ENCODE measurements at regions not wholly inside any gene's neighbourhood (a gene's known extent, or its start where the extent isn't known, plus 50 kb on each side); places are given as distances from the start of the nearest gene placed in this dataset.

DNA sequence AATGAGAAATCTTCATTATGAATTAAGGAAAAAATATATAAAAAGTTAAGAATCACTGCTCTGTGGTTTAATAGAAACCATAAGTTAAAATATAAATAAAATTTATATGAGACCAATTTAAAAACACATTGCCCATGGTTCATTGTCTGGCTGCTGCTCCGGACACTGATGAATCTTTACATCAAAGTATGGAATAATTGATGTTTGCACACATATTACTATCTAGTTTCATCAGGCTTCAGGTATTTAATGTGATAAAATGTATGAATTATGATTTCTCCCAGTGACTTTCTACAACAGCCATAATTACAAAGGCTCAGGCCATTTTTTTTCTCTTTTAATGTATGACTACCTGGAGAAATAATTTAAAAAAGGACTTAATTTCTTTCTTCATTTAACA, 599.1 kb upstream of the PRMT6 start:
- Histone ChIP-seq H3K18ac (ENCODE audit: low read length) (no peak overlapping the region), H3K9me3 (ENCODE audit: insufficient read depth, low read depth, low read length) (no peaks in the 10 kb centered on the region), H3K27me3 (ENCODE audit: insufficient read depth, low read length) (no peaks in the 10 kb centered on the region), H3K14ac (ENCODE audit: low read length) (no peak overlapping the region), H3K4me2 (ENCODE audit: low read length) (no peak overlapping the region), H4K91ac (ENCODE audit: low read depth, low read length) (no peak overlapping the region), H2AFZ (ENCODE audit: insufficient read depth, low read length, poor library complexity) (no peak overlapping the region), H4K12ac (ENCODE audit: low read depth, low read length) (no peak overlapping the region), H3K4me1 (ENCODE audit: control insufficient read depth in 1 of 2, insufficient read depth in 2 of 2, low read length in 2 of 2) (no peaks in the 10 kb centered on the region), H3K79me2 (ENCODE audit: control insufficient read depth, insufficient read depth, low read length, poor library complexity) (no peaks in the 10 kb centered on the region), H4K8ac (ENCODE audit: low read depth, low read length) (no peak overlapping the region), H3K23ac (ENCODE audit: low read length) (no peak overlapping the region), H2AK5ac (ENCODE audit: low read length) (no peak overlapping the region), H3K9ac (ENCODE audit: low read length) (no peak overlapping the region), H3K4me3 (ENCODE audit: low read depth, low read length) (no peak overlapping the region), H3K36me3 (ENCODE audit: control insufficient read depth in 1 of 2, insufficient read depth in 2 of 2, low read length in 2 of 2) (no peaks in the 10 kb centered on the region), H3K4ac (ENCODE audit: low read depth, low read length) (no peak overlapping the region), H2BK5ac (ENCODE audit: low read depth, low read length, poor library complexity) (no peak overlapping the region), H2BK12ac (ENCODE audit: low read length) (no peak overlapping the region), H2BK120ac (ENCODE audit: insufficient read depth, low read length, poor library complexity) (no peak overlapping the region), H3K79me1 (ENCODE audit: low read length) (no peaks in the 10 kb centered on the region), H3K27ac (ENCODE audit: low read depth, low read length) (no peak overlapping the region)
- no peak for DNase-seq
- no CpG with 5 or more reads among the region's 1 CpG for WGBS (ENCODE audit: extremely low coverage, insufficient coverage, insufficient read length)

DNA sequence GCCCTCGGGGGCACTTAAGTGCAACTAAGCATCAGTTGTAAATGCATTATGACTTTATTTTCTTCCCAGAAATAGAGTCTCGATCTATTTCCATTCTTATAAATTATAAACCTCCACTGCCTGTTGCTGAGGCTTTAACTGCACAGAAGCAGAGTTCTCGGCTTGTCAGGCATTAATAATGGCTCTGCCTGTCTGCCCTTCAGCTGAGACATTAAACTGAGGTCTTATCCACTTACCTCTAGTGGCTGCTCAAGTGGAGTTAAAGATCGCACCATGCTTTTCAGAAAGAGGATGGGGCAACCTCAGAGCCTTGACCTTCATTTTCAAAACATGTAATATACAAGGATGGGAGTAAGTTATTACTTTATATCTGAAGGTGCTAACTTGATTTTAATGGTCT, 597.6 kb upstream of the PRMT6 start:
- no peak overlapping the region for H2AK5ac ChIP-seq (ENCODE audit: low read length)
- H2BK120ac ChIP-seq (ENCODE audit: insufficient read depth, low read length, poor library complexity): no peak overlapping the region
- H4K8ac ChIP-seq (ENCODE audit: low read depth, low read length): no peak overlapping the region
- no peaks in the 10 kb centered on the region for H3K79me1 ChIP-seq (ENCODE audit: low read length)
- H3K4me2 ChIP-seq (ENCODE audit: low read length): no peak overlapping the region
- H3K18ac ChIP-seq (ENCODE audit: low read length): no peak overlapping the region
- H2BK5ac ChIP-seq (ENCODE audit: low read depth, low read length, poor library complexity): no peak overlapping the region
- H2BK12ac ChIP-seq (ENCODE audit: low read length): no peak overlapping the region
- H3K9ac ChIP-seq (ENCODE audit: low read length): no peak overlapping the region
- no peak overlapping the region for H3K23ac ChIP-seq (ENCODE audit: low read length)
- H3K27ac ChIP-seq (ENCODE audit: low read depth, low read length): no peak overlapping the region
- H3K4me1 ChIP-seq (ENCODE audit: control insufficient read depth in 1 of 2, insufficient read depth in 2 of 2, low read length in 2 of 2): no peaks in the 10 kb centered on the region
- H2AFZ ChIP-seq (ENCODE audit: insufficient read depth, low read length, poor library complexity): no peak overlapping the region
- no peak overlapping the region for H4K12ac ChIP-seq (ENCODE audit: low read depth, low read length)
- DNase-seq: no peak
- no CpG with 5 or more reads among the region's 4 CpGs for WGBS (ENCODE audit: extremely low coverage, insufficient coverage, insufficient read length)
- H3K9me3 ChIP-seq (ENCODE audit: insufficient read depth, low read depth, low read length): no peaks in the 10 kb centered on the region
- H3K4ac ChIP-seq (ENCODE audit: low read depth, low read length): no peak overlapping the region
- no peak overlapping the region for H3K14ac ChIP-seq (ENCODE audit: low read length)
- no peak overlapping the region for H3K4me3 ChIP-seq (ENCODE audit: low read depth, low read length)
- H4K91ac ChIP-seq (ENCODE audit: low read depth, low read length): no peak overlapping the region
- H3K27me3 ChIP-seq (ENCODE audit: insufficient read depth, low read length): no peaks in the 10 kb centered on the region
- no peaks in the 10 kb centered on the region for H3K79me2 ChIP-seq (ENCODE audit: control insufficient read depth, insufficient read depth, low read length, poor library complexity)
- H3K36me3 ChIP-seq (ENCODE audit: control insufficient read depth in 1 of 2, insufficient read depth in 2 of 2, low read length in 2 of 2): no peaks in the 10 kb centered on the region

DNA sequence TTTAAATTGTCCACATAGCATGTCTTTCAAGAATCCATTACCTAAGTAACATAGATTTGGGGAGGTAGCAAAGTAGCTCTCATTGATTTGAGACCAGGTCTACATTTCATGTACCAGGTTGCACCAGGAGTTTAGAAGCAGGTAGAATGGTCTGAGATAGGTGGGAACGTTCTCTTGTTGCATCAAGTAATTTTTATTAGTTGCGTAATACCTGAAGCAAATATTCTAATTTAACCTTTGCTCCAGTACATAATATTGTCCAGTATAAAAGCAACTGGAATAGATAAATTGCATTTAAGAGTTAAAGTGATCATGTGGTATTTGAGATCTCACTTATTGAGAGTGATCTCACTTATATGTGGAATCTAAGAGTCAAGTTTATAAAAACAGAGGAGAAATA, 597.1 kb upstream of the PRMT6 start:
- H3K9ac ChIP-seq (ENCODE audit: low read length): no peak overlapping the region
- WGBS (ENCODE audit: extremely low coverage, insufficient coverage, insufficient read length): no CpG with 5 or more reads among the region's 2 CpGs
- no peak overlapping the region for H3K4ac ChIP-seq (ENCODE audit: low read depth, low read length)
- H3K79me2 ChIP-seq (ENCODE audit: control insufficient read depth, insufficient read depth, low read length, poor library complexity): no peaks in the 10 kb centered on the region
- no peak overlapping the region for H3K4me2 ChIP-seq (ENCODE audit: low read length)
- H3K27ac ChIP-seq (ENCODE audit: low read depth, low read length): no peak overlapping the region
- no peaks in the 10 kb centered on the region for H3K27me3 ChIP-seq (ENCODE audit: insufficient read depth, low read length)
- no peaks in the 10 kb centered on the region for H3K9me3 ChIP-seq (ENCODE audit: insufficient read depth, low read depth, low read length)
- H2BK12ac ChIP-seq (ENCODE audit: low read length): no peak overlapping the region
- no peak overlapping the region for H3K23ac ChIP-seq (ENCODE audit: low read length)
- no peak overlapping the region for H4K8ac ChIP-seq (ENCODE audit: low read depth, low read length)
- H3K4me3 ChIP-seq (ENCODE audit: low read depth, low read length): no peak overlapping the region
- no peak overlapping the region for H3K18ac ChIP-seq (ENCODE audit: low read length)
- H2BK5ac ChIP-seq (ENCODE audit: low read depth, low read length, poor library complexity): no peak overlapping the region
- no peak overlapping the region for H4K12ac ChIP-seq (ENCODE audit: low read depth, low read length)
- H2AFZ ChIP-seq (ENCODE audit: insufficient read depth, low read length, poor library complexity): no peak overlapping the region
- H3K4me1 ChIP-seq (ENCODE audit: control insufficient read depth in 1 of 2, insufficient read depth in 2 of 2, low read length in 2 of 2): no peaks in the 10 kb centered on the region
- no peak overlapping the region for H3K14ac ChIP-seq (ENCODE audit: low read length)
- no peaks in the 10 kb centered on the region for H3K79me1 ChIP-seq (ENCODE audit: low read length)
- no peak overlapping the region for H2BK120ac ChIP-seq (ENCODE audit: insufficient read depth, low read length, poor library complexity)
- H3K36me3 ChIP-seq (ENCODE audit: control insufficient read depth in 1 of 2, insufficient read depth in 2 of 2, low read length in 2 of 2): no peaks in the 10 kb centered on the region
- DNase-seq: no peak
- no peak overlapping the region for H4K91ac ChIP-seq (ENCODE audit: low read depth, low read length)
- H2AK5ac ChIP-seq (ENCODE audit: low read length): no peak overlapping the region

DNA sequence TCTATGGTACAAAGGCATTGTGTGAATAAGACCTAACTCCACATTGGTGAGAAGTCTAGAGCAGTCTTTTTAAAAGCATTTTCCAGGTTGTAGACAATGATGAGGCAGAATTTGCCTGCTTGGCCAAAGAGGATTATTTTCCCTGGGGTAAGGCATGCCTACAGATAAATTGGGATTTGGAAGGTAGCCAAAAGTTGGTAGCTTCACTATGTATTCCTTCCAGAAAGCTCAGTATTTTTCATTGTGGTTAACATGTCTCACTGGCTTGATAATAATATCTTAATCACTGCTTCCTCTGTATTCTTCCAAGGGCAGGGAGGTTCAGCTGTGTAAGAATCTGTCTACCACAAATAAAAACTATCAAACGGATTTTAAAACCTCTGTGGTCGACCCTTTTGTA, 590.8 kb upstream of the PRMT6 start:
- no peaks in the 10 kb centered on the region for H3K79me2 ChIP-seq (ENCODE audit: control insufficient read depth, insufficient read depth, low read length, poor library complexity)
- no CpG with 5 or more reads among the region's 2 CpGs for WGBS (ENCODE audit: extremely low coverage, insufficient coverage, insufficient read length)

More for the DNA sequence above, 590.8 kb upstream of the PRMT6 start:
- H3K4me1 ChIP-seq (ENCODE audit: control insufficient read depth in 1 of 2, insufficient read depth in 2 of 2, low read length in 2 of 2): no peaks in the 10 kb centered on the region
- H2BK120ac ChIP-seq (ENCODE audit: insufficient read depth, low read length, poor library complexity): no peak overlapping the region
- no peak overlapping the region for H4K12ac ChIP-seq (ENCODE audit: low read depth, low read length)
- no peak overlapping the region for H2BK5ac ChIP-seq (ENCODE audit: low read depth, low read length, poor library complexity)
- no peak overlapping the region for H3K18ac ChIP-seq (ENCODE audit: low read length)
- H4K8ac ChIP-seq (ENCODE audit: low read depth, low read length): no peak overlapping the region
- no peak overlapping the region for H3K27ac ChIP-seq (ENCODE audit: low read depth, low read length)
- no peak overlapping the region for H2AFZ ChIP-seq (ENCODE audit: insufficient read depth, low read length, poor library complexity)
- no peaks in the 10 kb centered on the region for H3K36me3 ChIP-seq (ENCODE audit: control insufficient read depth in 1 of 2, insufficient read depth in 2 of 2, low read length in 2 of 2)
- H3K4me2 ChIP-seq (ENCODE audit: low read length): no peak overlapping the region
- H2BK12ac ChIP-seq (ENCODE audit: low read length): no peak overlapping the region
- no peak overlapping the region for H3K9ac ChIP-seq (ENCODE audit: low read length)
- H3K79me1 ChIP-seq (ENCODE audit: low read length): no peaks in the 10 kb centered on the region
- no peak overlapping the region for H3K4me3 ChIP-seq (ENCODE audit: low read depth, low read length)
- H3K23ac ChIP-seq (ENCODE audit: low read length): no peak overlapping the region
- DNase-seq: no peak
- H2AK5ac ChIP-seq (ENCODE audit: low read length): no peak overlapping the region
- H3K27me3 ChIP-seq (ENCODE audit: insufficient read depth, low read length): no peaks in the 10 kb centered on the region
- no peaks in the 10 kb centered on the region for H3K9me3 ChIP-seq (ENCODE audit: insufficient read depth, low read depth, low read length)
- no peak overlapping the region for H3K14ac ChIP-seq (ENCODE audit: low read length)
- no peak overlapping the region for H3K4ac ChIP-seq (ENCODE audit: low read depth, low read length)
- no peak overlapping the region for H4K91ac ChIP-seq (ENCODE audit: low read depth, low read length)

Measured in trophoblast cell (in vitro differentiated cells and primary cell).